Stimulated activated CD4-positive, alpha-beta T cell treated with anti-CD3 and anti-CD28 coated beads, TNF-alpha, amount 100 ng/mL, for 24 hours (primary cell): ENCODE measurements at regions not wholly inside any gene's neighbourhood (a gene's known extent, or its start where the extent isn't known, plus 50 kb on each side); places are given as distances from the start of the nearest gene placed in this dataset.
A peak's percentile ranks its signal among the peaks of the same experiment; 100 is the strongest.

ENCODE experiments used
- DNase-seq, 3 experiments: peaks; one replicate each; pipeline ENCODE4 v3.0.0-alpha.2; 2020; ENCODE audit warnings: low read depth in 3 of 3

GRCh38 chr3:56985460-56985859 lies 75.0 kb upstream of the SPATA12 start:
- no peak for DNase-seq

- no peak for DNase-seq
Measured at GRCh38 chr3:56983427-56983826, 77.0 kb upstream of the SPATA12 start.

- DNase-seq = no peak
Measured at GRCh38 chr3:56981445-56982230, 78.8 kb upstream of the SPATA12 start.

GRCh38 chr3:56980798-56981390 lies 79.6 kb upstream of the SPATA12 start:
- DNase-seq = peak in 2 of 3 experiments; percentile 30 to 60

- DNase-seq = no peak
Measured at GRCh38 chr3:56980243-56980642, 80.2 kb upstream of the SPATA12 start.

- no peak for DNase-seq
Measured at GRCh38 chr3:56979791-56980190, 80.7 kb upstream of the SPATA12 start.

- DNase-seq = no peak
Measured at GRCh38 chr3:56977561-56977889, 82.9 kb upstream of the SPATA12 start.

- no peak for DNase-seq
Measured at GRCh38 chr3:56976651-56977560, 83.6 kb upstream of the SPATA12 start.

- no peak for DNase-seq
Measured at GRCh38 chr3:56975567-56975966, 84.9 kb upstream of the SPATA12 start.

GRCh38 chr3:56974247-56974930 lies 86.1 kb upstream of the SPATA12 start:
- DNase-seq = no peak

- no peak for DNase-seq
Measured at GRCh38 chr3:56971816-56972215, 88.6 kb upstream of the SPATA12 start.

GRCh38 chr3:56971261-56971660 lies 89.2 kb upstream of the SPATA12 start:
- DNase-seq = no peak

- DNase-seq = no peak
Measured at GRCh38 chr3:56970461-56970879, 90.0 kb upstream of the SPATA12 start.

GRCh38 chr3:56969851-56970250 lies 90.6 kb upstream of the SPATA12 start:
- DNase-seq = no peak

GRCh38 chr3:56966509-56966908 lies 94.0 kb upstream of the SPATA12 start:
- no peak for DNase-seq

- no peak for DNase-seq
Measured at GRCh38 chr3:56966104-56966503, 94.4 kb upstream of the SPATA12 start.

- DNase-seq = no peak
Measured at GRCh38 chr3:56962922-56963321, 97.5 kb upstream of the SPATA12 start.

- DNase-seq = no peak
Measured at GRCh38 chr3:56962206-56962605, 98.3 kb upstream of the SPATA12 start.

- DNase-seq = no peak
Measured at GRCh38 chr3:56960234-56960917, 100.1 kb upstream of the SPATA12 start.

- no peak for DNase-seq
Measured at GRCh38 chr3:56958879-56959278, 101.6 kb upstream of the SPATA12 start.

GRCh38 chr3:56957522-56957921 lies 102.9 kb upstream of the SPATA12 start:
- DNase-seq = no peak
